Keratinocyte (primary cell): ENCODE measurements at regions not wholly inside any gene's neighbourhood (a gene's known extent, or its start where the extent isn't known, plus 50 kb on each side); places are given as distances from the start of the nearest gene placed in this dataset.

Source experiments
- DNase-seq: peaks from one replicate; pipeline ENCODE4 v3.0.0-alpha.2; 2011; ENCODE audit warnings: low read depth, missing footprints, low spot score
- FAIRE-seq: peaks from 2 replicates; lab custom pipeline; 2011; peaks lifted over from hg19 to GRCh38; lab: Jason Lieb, UNC
- H2AFZ ChIP-seq: 2 replicates; pipeline ENCODE4 v1.6.0; 2012; ENCODE audit warnings: low read length, control low read depth, inconsistent platforms; ENCODE audit not compliant: control insufficient read depth
- H3K27ac ChIP-seq: 2 replicates; pipeline ENCODE4 v1.5.1; 2011; ENCODE audit warnings: low read length; ENCODE audit not compliant: control insufficient read depth, insufficient read depth
- H3K27me3 ChIP-seq: 3 replicates; pipeline ENCODE4 v1.6.0; 2011; ENCODE audit warnings: low read length; ENCODE audit not compliant: control insufficient read depth, insufficient read depth; ENCODE audit errors: extremely low read depth
- H3K36me3 ChIP-seq, 2 experiments: 2 replicates in 1 of 2; 3 replicates in 1 of 2; pipeline ENCODE4 v1.5.1; 2011; ENCODE audit warnings: low read length in 2 of 2, mild to moderate bottlenecking in 1 of 2; ENCODE audit not compliant: control insufficient read depth in 2 of 2, insufficient read depth in 2 of 2; ENCODE audit errors: extremely low read depth in 1 of 2
- H3K4me1 ChIP-seq: 3 replicates; pipeline ENCODE4 v1.5.1; 2011; ENCODE audit warnings: low read length; ENCODE audit not compliant: control insufficient read depth, insufficient read depth; ENCODE audit errors: extremely low read depth
- H3K4me2 ChIP-seq: 3 replicates; pipeline ENCODE4 v1.6.0; 2011; ENCODE audit warnings: low read depth, low read length; ENCODE audit not compliant: control insufficient read depth, insufficient read depth; ENCODE audit errors: extremely low read depth
- H3K4me3 ChIP-seq, 3 experiments: fragments of 200-600 bp in 1 of 3; sonication (generic) in 1 of 3; 2 replicates in 2 of 3; 3 replicates in 1 of 3; pipeline ENCODE4 v1.5.1; 2011 to 2016; ENCODE audit warnings: low read length in 3 of 3, mild to moderate bottlenecking in 3 of 3, control low read depth in 2 of 3, inconsistent platforms in 1 of 3, low read depth in 1 of 3, mixed read lengths in 1 of 3, mixed run types in 1 of 3, moderate library complexity in 1 of 3; ENCODE audit not compliant: control insufficient read depth in 2 of 3, insufficient read depth in 2 of 3; ENCODE audit errors: extremely low read depth in 1 of 3
- H3K79me2 ChIP-seq: 2 replicates; pipeline ENCODE4 v1.6.0; 2012; ENCODE audit warnings: low read length; ENCODE audit not compliant: control insufficient read depth, insufficient read depth
- H3K9ac ChIP-seq: 3 replicates; pipeline ENCODE4 v1.6.0; 2011; ENCODE audit warnings: low read length; ENCODE audit not compliant: control insufficient read depth, insufficient read depth; ENCODE audit errors: extremely low read depth
- H3K9me1 ChIP-seq: 3 replicates; pipeline ENCODE4 v1.6.0; 2011; ENCODE audit warnings: low read length; ENCODE audit not compliant: control insufficient read depth, insufficient read depth; ENCODE audit errors: extremely low read depth
- H3K9me3 ChIP-seq: 2 replicates; pipeline ENCODE4 v1.5.1; 2012; ENCODE audit warnings: low read depth, low read length; ENCODE audit not compliant: control insufficient read depth
- H4K20me1 ChIP-seq: 3 replicates; pipeline ENCODE4 v1.6.0; 2011; ENCODE audit warnings: low read length; ENCODE audit not compliant: control insufficient read depth, insufficient read depth; ENCODE audit errors: extremely low read depth
- CTCF ChIP-seq, 3 experiments: IDR thresholded peaks in 1 of 3; conservative IDR thresholded peaks in 1 of 3; optimal IDR thresholded peaks in 1 of 3; 2 replicates in 2 of 3; 3 replicates in 1 of 3; pipeline versions ENCODE3 to v1.5.1; 2011; ENCODE audit warnings: low read length in 3 of 3, mild to moderate bottlenecking in 3 of 3, moderate library complexity in 2 of 3, control low read depth in 1 of 3, inconsistent platforms in 1 of 3; ENCODE audit not compliant: insufficient read depth in 2 of 3; ENCODE audit errors: extremely low read depth in 1 of 3
- EZH2 ChIP-seq: IDR thresholded peaks from one replicate; pipeline ENCODE4 v1.6.1; 2012; ENCODE audit warnings: inconsistent platforms, mild to moderate bottlenecking, low read length, moderate library complexity
- dilution Hi-C: fragments of 300-500 bp; cut with MboI; formaldehyde crosslinking; loops from one replicate; pipeline ENCODE4 v1.7.0; 2020; ENCODE audit warnings: low sequenced_read_pairs; ENCODE audit not compliant: extremely low pct_ligation_motif_present

GRCh38 chr6:81929828-81930227 is 177.3 kb upstream of the TENT5A start:
- no peaks in the 10 kb centered on the region for H3K9me3 ChIP-seq
- dilution Hi-C loops: no loop called here
- H4K20me1 ChIP-seq: no peaks in the 10 kb centered on the region
- no peak overlapping the region for H3K4me2 ChIP-seq
- no peak overlapping the region for H2AFZ ChIP-seq
- no peak overlapping the region for H3K27ac ChIP-seq
- H3K9ac ChIP-seq: no peak overlapping the region
- no peak for TF ChIP-seq CTCF (optimal IDR thresholded peaks at IDR 0.05 in 1 of 3, IDR thresholded peaks at IDR 0.05 in 1 of 3, conservative IDR thresholded peaks at IDR 0.05 in 1 of 3; ENCODE audit: extremely low read depth in 1 of 3, insufficient read depth in 2 of 3, low read length in 3 of 3)
- no peak for TF ChIP-seq EZH2
- no peaks in the 10 kb centered on the region for H3K36me3 ChIP-seq
- DNase-seq (no peak), FAIRE-seq (no peak)
- H3K9me1 ChIP-seq: no peaks in the 10 kb centered on the region
- no peaks in the 10 kb centered on the region for H3K79me2 ChIP-seq
- H3K4me1 ChIP-seq: no peaks in the 10 kb centered on the region
- H3K27me3 ChIP-seq: no peaks in the 10 kb centered on the region
- no peak overlapping the region for H3K4me3 ChIP-seq

- Histone ChIP-seq H3K9me1 (no peaks in the 10 kb centered on the region), H3K9me3 (no peaks in the 10 kb centered on the region), H3K4me3 (no peak overlapping the region), H3K27ac (no peak overlapping the region), H3K4me2 (no peak overlapping the region), H3K36me3 (no peaks in the 10 kb centered on the region), H3K9ac (no peak overlapping the region), H4K20me1 (no peaks in the 10 kb centered on the region), H3K27me3 (no peaks in the 10 kb centered on the region), H3K4me1 (no peaks in the 10 kb centered on the region), H3K79me2 (no peaks in the 10 kb centered on the region), H2AFZ (no peak overlapping the region)
- TF ChIP-seq CTCF (optimal IDR thresholded peaks at IDR 0.05 in 1 of 3, IDR thresholded peaks at IDR 0.05 in 1 of 3, conservative IDR thresholded peaks at IDR 0.05 in 1 of 3; ENCODE audit: extremely low read depth in 1 of 3, insufficient read depth in 2 of 3, low read length in 3 of 3): no peak
- TF ChIP-seq EZH2: no peak
- dilution Hi-C loops: no loop called here
- no peak for DNase-seq
- FAIRE-seq: no peak
These were observed 172.7 kb upstream of the TENT5A start for GRCh38 chr6:81925201-81925600.
